NCI-H2107 treated with DMSO at 0.1 percent for 48 hours (cell line): ENCODE measurements at regions not wholly inside any gene's neighbourhood (a gene's known extent, or its start where the extent isn't known, plus 50 kb on each side); places are given as distances from the start of the nearest gene placed in this dataset.
"Not testable (repeated sequence)": the region's sequence is repeated elsewhere in the genome, so short reads cannot be mapped to it uniquely, and the experiment has no call there.

Experiments used
- DNase-seq: peaks from one replicate; lab custom pipeline; 2025; ENCODE audit not compliant: unreplicated experiment; lab: John Stamatoyannopoulos, UW

- no peak for DNase-seq
Observed at GRCh38 chr14:106803379-106803778, 1277.0 kb downstream of the TMEM121 start.

- no peak for DNase-seq
Observed at GRCh38 chr14:106807493-106807892, 1281.1 kb downstream of the TMEM121 start.

GRCh38 chr14:106808458-106808857 is 1282.1 kb downstream of the TMEM121 start:
- DNase-seq, result no peak

GRCh38 chr14:106808907-106809306 is 1282.5 kb downstream of the TMEM121 start:
- DNase-seq, result no peak

GRCh38 chr14:106809615-106810014 is 1283.2 kb downstream of the TMEM121 start:
- no peak for DNase-seq

- not testable (repeated sequence) for DNase-seq
Observed at GRCh38 chr14:106810168-106810567, 1283.8 kb downstream of the TMEM121 start.

- no peak for DNase-seq
Observed at GRCh38 chr14:106811162-106811561, 1284.8 kb downstream of the TMEM121 start.

GRCh38 chr14:106812788-106813476 is 1286.5 kb downstream of the TMEM121 start:
- no peak for DNase-seq

GRCh38 chr14:106813477-106813823 is 1287.1 kb downstream of the TMEM121 start:
- no peak for DNase-seq

- DNase-seq, result no peak
Observed at GRCh38 chr14:106820119-106820518, 1293.7 kb downstream of the TMEM121 start.

GRCh38 chr14:106821119-106821518 is 1294.7 kb downstream of the TMEM121 start:
- DNase-seq, result no peak

GRCh38 chr14:106822905-106823304 is 1296.5 kb downstream of the TMEM121 start:
- no peak for DNase-seq

- DNase-seq, result no peak
Observed at GRCh38 chr14:106823552-106823951, 1297.2 kb downstream of the TMEM121 start.

GRCh38 chr14:106826833-106827369 is 1300.5 kb downstream of the TMEM121 start:
- DNase-seq, result no peak

- no peak for DNase-seq
Observed at GRCh38 chr14:106831322-106831720, 1304.9 kb downstream of the TMEM121 start.

- DNase-seq, result peak; percentile 48
Observed at GRCh38 chr14:106837870-106838269, 1311.5 kb downstream of the TMEM121 start.

GRCh38 chr14:106838991-106839769 is 1312.8 kb downstream of the TMEM121 start:
- DNase-seq, result no peak

GRCh38 chr14:106840258-106840657 is 1313.9 kb downstream of the TMEM121 start:
- DNase-seq, result no peak

GRCh38 chr14:106840991-106841390 is 1314.6 kb downstream of the TMEM121 start:
- DNase-seq, result no peak

- no peak for DNase-seq
Observed at GRCh38 chr14:106841701-106842100, 1315.3 kb downstream of the TMEM121 start.

GRCh38 chr14:106842687-106843086 is 1316.3 kb downstream of the TMEM121 start:
- no peak for DNase-seq

- peak; percentile 65 for DNase-seq
Observed at GRCh38 chr14:106843386-106843785, 1317.0 kb downstream of the TMEM121 start.
